IgD-negative memory B cell (primary cell): ENCODE measurements at regions not wholly inside any gene's neighbourhood (a gene's known extent, or its start where the extent isn't known, plus 50 kb on each side); places are given as distances from the start of the nearest gene placed in this dataset.

Source experiments
- H3K27ac Mint-ChIP-seq, 3 donors: one replicate each; pipeline ENCODE4 v1.8.0; 2020 to 2022; ENCODE audit warnings: mild to moderate bottlenecking in 3 of 3, mixed read lengths in 3 of 3, moderate library complexity in 1 of 3
- H3K27me3 Mint-ChIP-seq: one replicate; pipeline ENCODE4 v1.8.0; 2021; ENCODE audit warnings: mixed read lengths
- H3K36me3 Mint-ChIP-seq: one replicate; pipeline ENCODE4 v1.8.0; 2020; ENCODE audit warnings: mild to moderate bottlenecking, mixed read lengths
- H3K4me1 Mint-ChIP-seq, 3 donors: one replicate each; pipeline ENCODE4 v1.8.0; 2020 to 2022; ENCODE audit warnings: mixed read lengths in 3 of 3, mild to moderate bottlenecking in 1 of 3
- H3K4me3 Mint-ChIP-seq, 4 donors: one replicate each; pipeline ENCODE4 v1.8.0; 2020 to 2022; ENCODE audit warnings: mild to moderate bottlenecking in 4 of 4, mixed read lengths in 4 of 4, moderate library complexity in 3 of 4
- H3K9me3 Mint-ChIP-seq, 3 donors: one replicate each; pipeline ENCODE4 v1.8.0; 2020 to 2021; ENCODE audit warnings: mixed read lengths in 3 of 3, mild to moderate bottlenecking in 1 of 3

DNA sequence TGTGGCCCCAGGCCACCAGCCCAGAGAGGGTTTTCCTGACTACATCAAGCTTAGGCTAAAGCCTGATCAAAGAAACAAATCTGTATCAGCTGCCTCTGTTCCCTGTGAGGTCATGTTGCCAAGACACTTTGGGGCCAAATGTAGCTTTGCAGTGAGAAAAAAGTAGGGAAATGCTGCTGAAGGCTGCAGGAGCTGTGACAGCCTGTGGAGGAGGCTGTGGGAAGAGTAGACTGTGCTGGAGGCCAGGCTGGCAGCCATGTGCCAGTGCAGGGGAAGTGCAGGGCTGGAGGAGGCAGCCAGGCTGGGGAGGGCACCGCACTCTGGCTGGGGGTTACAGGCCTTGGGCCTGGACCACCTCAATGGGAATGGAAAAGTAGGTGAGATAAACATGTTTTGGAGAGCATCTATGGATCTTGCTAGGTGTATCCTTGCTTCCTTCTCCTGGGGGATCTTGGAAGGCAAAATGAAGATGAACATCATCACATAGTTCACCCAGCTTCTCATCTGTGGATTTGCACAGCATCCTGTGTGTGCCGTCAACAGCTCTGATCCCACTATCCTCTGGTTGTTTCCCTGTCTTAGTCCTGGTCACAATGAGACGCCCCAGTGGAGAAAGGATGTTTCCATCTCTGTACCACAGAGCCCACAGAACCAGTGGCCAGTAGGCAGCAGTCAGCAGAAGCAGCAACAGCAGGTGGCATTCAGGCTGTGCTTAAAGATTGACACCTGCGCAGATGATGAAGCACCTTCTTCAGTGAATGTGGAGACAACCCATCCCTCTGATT, 103.8 kb upstream of the COPS8 start:
- Mint-ChIP-seq H3K4me1 (peaks cover 0 to 2% (median 0%) of the 10 kb centered on the region in 3 donors), H3K9me3 (peaks cover 0 to 14% (median 5%) of the 10 kb centered on the region in 3 donors), H3K36me3 (no peaks in the 10 kb centered on the region), H3K4me3 (no peak overlapping the region), H3K27me3 (peaks cover 3% of the 10 kb centered on the region), H3K27ac (no peak overlapping the region)

- Mint-ChIP-seq H3K36me3 (no peaks in the 10 kb centered on the region), H3K27ac (no peak overlapping the region), H3K4me1 (peaks cover 0 to 2% (median 0%) of the 10 kb centered on the region in 3 donors), H3K27me3 (peaks cover 3% of the 10 kb centered on the region), H3K4me3 (no peak overlapping the region), H3K9me3 (peaks cover 0 to 14% (median 5%) of the 10 kb centered on the region in 3 donors)
These were observed 102.8 kb upstream of the COPS8 start for GRCh38 chr2:236982693-236983455.

DNA sequence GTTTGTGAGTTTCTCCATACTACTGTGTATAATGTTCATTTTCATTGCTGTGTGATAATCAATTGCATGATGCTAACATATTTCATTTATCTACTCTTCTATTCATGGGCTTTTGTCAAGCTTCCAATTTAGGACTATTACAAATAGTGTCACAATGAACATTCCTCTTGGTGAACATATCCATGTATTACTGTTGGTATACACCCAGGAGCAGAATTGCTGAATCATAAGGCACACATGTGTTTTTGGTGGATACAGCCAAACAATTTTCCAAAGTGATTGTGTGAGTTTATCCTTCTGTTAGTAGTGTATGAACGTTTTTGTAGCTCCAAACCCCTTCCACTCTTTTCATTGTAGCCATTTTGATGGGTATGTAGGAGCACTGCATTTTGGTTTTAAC, 101.6 kb upstream of the COPS8 start:
- no peak overlapping the region for H3K4me3 Mint-ChIP-seq
- H3K9me3 Mint-ChIP-seq, result peaks cover 0 to 14% (median 5%) of the 10 kb centered on the region in 3 donors
- peaks cover 3% of the 10 kb centered on the region for H3K27me3 Mint-ChIP-seq
- no peak overlapping the region for H3K27ac Mint-ChIP-seq
- H3K36me3 Mint-ChIP-seq, result no peaks in the 10 kb centered on the region
- H3K4me1 Mint-ChIP-seq, result peaks cover 0 to 2% (median 0%) of the 10 kb centered on the region in 3 donors

DNA sequence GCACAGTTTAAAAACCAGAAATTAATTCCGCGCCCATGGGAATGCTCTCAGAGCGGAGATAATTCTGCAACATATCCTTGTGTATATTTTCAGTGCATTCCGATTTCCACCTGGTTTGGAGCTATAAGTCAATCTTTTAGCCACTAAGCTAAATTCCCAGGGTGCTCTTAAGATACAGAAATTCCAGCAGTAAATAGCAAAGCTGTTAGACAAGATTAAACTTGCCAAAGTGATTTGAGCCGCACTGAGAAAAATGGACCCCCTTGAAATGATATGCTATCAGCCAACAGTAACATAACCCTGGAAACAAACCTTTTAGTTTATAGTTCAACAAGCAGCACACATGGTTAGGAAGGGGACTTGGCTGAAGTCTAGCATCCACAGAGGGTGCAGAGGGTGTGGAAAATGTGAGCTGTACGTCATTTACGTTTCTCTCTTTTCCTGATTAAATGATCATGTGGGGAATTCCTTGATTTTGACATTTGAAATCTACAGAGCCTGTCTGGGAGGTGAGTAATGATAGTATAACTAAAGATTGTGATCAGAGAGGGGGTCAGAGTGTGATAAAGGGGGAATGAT, 99.8 kb upstream of the COPS8 start:
- H3K27ac Mint-ChIP-seq, result no peak overlapping the region
- peaks cover 0 to 14% (median 5%) of the 10 kb centered on the region in 3 donors for H3K9me3 Mint-ChIP-seq
- peaks cover 3% of the 10 kb centered on the region for H3K27me3 Mint-ChIP-seq
- peaks cover 0 to 2% (median 0%) of the 10 kb centered on the region in 3 donors for H3K4me1 Mint-ChIP-seq
- no peaks in the 10 kb centered on the region for H3K36me3 Mint-ChIP-seq
- no peak overlapping the region for H3K4me3 Mint-ChIP-seq

DNA sequence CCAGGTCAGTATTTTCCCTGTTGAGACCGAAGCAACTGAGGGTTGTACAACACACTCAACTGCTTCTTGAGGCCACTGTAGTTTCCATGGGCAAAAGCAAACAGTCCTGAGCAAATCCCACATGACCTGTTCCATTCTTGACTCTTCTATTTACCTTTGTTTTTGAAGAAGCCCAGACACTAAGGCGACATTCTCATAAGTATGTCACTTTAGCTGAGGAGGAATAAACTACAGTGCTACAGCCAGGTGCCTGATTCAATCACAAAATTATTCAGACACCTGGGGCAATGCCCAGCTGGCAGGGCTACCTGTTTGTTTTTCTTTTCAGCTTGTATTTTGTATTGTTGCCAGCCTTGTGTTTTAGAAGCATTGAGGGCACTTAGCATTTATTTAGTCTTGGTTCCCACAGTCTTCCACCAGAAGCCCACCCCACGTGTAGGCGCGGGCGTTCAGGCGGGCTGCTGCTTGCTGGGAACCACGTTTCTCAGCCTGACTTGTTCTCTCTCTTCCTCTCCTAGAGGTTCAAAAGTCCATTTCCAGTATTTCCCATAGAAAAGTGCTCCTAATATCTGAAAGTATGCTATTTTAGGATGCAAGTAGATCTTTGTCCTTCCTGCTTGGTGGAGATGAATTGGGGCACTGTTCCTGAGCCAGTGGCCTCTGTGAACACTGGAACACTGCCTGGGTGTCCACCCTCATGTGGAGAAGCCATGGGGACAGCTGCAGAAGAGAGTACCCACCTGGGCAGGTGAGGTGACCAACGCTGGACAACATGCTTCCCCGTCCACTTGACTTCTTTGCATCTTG, 99.0 kb upstream of the COPS8 start:
- Mint-ChIP-seq H3K4me1 (no peaks in the 10 kb centered on the region), H3K36me3 (no peaks in the 10 kb centered on the region), H3K9me3 (peaks cover 0 to 14% (median 5%) of the 10 kb centered on the region in 3 donors), H3K27me3 (peaks cover 3% of the 10 kb centered on the region), H3K27ac (no peak overlapping the region), H3K4me3 (peak overlapping the region in 1 of 4 donors; percentile 52)

DNA sequence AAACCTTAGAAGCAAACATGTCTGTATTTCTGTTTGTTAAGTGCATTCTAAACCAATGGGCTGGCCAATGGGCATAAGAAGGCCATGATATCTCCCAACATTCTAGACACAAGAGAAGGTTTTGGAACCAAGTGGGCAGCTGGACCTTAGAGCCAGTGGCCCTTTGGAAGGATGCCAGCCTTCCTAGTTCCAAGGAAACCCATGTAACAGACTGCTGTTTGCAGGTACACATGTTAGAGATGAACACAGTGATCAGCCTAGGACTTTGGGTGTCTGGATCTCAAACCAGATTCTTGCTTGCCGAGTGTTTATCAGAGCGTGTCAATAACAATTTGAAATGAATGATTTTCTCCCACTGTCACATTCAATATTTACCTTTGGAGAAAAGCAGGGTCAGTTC, 97.5 kb upstream of the COPS8 start:
- Mint-ChIP-seq H3K36me3 (no peaks in the 10 kb centered on the region), H3K4me1 (no peaks in the 10 kb centered on the region), H3K4me3 (no peak overlapping the region), H3K27ac (no peak overlapping the region), H3K9me3 (peaks cover 0 to 5% (median 5%) of the 10 kb centered on the region in 3 donors), H3K27me3 (peaks cover 11% of the 10 kb centered on the region)

GRCh38 chr2:236988690-236989624, 96.7 kb upstream of the COPS8 start:
- Mint-ChIP-seq H3K27ac (no peak overlapping the region), H3K4me1 (no peaks in the 10 kb centered on the region), H3K9me3 (peaks cover 0 to 2% (median 0%) of the 10 kb centered on the region in 3 donors), H3K36me3 (no peaks in the 10 kb centered on the region), H3K4me3 (no peak overlapping the region), H3K27me3 (peaks cover 13% of the 10 kb centered on the region)

DNA sequence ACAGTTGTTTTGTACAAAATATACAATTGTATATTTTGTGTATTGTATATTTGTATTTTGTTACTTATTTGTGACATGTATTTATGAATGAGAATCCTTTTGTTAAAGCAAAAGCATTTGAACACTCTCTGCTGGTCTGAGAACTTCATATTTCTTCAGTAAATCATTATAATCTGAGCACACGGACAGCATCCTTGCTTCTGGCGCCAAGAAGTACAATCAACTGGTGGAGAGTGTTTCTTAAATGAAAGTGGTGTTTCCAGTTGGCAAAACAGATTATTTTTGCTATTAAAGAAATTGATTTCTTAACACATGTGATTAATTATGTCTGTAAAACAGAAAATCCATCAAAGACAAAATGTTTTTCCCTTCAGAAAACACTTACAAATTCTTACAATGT, 95.1 kb upstream of the COPS8 start:
- no peaks in the 10 kb centered on the region for H3K36me3 Mint-ChIP-seq
- no peak overlapping the region for H3K4me3 Mint-ChIP-seq
- peaks cover 13% of the 10 kb centered on the region for H3K27me3 Mint-ChIP-seq
- no peaks in the 10 kb centered on the region for H3K4me1 Mint-ChIP-seq
- no peak overlapping the region for H3K27ac Mint-ChIP-seq
- H3K9me3 Mint-ChIP-seq, result peaks cover 0 to 2% (median 0%) of the 10 kb centered on the region in 3 donors

DNA sequence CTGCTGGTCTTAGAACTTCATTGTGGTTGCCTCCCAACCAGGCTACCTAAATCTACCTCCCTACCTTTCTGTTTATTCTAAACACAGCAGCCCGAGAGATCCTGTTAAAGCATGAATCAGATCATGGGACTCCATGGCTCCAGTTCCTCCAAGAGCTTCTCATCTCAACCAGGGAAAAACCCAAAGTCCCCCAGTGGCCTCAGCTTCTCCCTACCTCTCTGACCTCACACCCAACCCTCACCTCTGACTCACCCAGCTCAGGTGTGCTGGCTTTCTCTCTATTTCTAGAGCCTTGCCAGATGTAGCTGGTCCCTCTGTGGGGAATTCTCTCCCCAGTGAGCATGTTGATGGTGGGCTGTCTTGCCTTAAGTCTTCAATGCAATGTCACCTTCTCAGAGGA, 93.8 kb upstream of the COPS8 start:
- Mint-ChIP-seq H3K4me3 (no peak overlapping the region), H3K9me3 (no peaks in the 10 kb centered on the region), H3K27ac (no peak overlapping the region), H3K4me1 (no peaks in the 10 kb centered on the region), H3K27me3 (peaks cover 13% of the 10 kb centered on the region), H3K36me3 (no peaks in the 10 kb centered on the region)

GRCh38 chr2:236993286-236993685, 92.4 kb upstream of the COPS8 start:
- Mint-ChIP-seq H3K4me1 (no peaks in the 10 kb centered on the region), H3K27ac (peak overlapping the region in 1 of 3 donors; percentile 20), H3K4me3 (no peak overlapping the region), H3K27me3 (peaks cover 15% of the 10 kb centered on the region), H3K36me3 (no peaks in the 10 kb centered on the region), H3K9me3 (no peaks in the 10 kb centered on the region)

DNA sequence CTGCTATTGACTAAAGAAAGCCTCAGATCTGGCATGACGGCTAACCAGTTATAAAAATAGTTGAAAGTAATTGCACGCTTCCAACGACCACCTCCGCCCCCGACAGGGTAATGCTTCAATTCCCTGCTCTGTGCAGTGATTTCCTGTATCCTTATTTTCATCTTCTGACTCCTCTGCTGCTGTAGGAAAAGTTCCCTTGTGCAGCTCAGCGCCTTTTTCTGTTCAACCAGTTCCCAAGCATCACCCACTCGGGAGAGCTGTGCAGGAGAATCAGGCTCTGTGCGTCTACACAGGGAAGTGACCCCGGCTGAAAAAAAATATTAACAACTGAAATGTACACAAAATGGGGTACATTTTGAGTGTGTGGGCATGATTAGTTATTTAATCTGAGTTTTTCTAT, 91.3 kb upstream of the COPS8 start:
- no peak overlapping the region for H3K27ac Mint-ChIP-seq
- H3K36me3 Mint-ChIP-seq, result no peaks in the 10 kb centered on the region
- no peaks in the 10 kb centered on the region for H3K9me3 Mint-ChIP-seq
- H3K27me3 Mint-ChIP-seq, result peaks cover 17% of the 10 kb centered on the region
- no peaks in the 10 kb centered on the region for H3K4me1 Mint-ChIP-seq
- H3K4me3 Mint-ChIP-seq, result no peak overlapping the region

DNA sequence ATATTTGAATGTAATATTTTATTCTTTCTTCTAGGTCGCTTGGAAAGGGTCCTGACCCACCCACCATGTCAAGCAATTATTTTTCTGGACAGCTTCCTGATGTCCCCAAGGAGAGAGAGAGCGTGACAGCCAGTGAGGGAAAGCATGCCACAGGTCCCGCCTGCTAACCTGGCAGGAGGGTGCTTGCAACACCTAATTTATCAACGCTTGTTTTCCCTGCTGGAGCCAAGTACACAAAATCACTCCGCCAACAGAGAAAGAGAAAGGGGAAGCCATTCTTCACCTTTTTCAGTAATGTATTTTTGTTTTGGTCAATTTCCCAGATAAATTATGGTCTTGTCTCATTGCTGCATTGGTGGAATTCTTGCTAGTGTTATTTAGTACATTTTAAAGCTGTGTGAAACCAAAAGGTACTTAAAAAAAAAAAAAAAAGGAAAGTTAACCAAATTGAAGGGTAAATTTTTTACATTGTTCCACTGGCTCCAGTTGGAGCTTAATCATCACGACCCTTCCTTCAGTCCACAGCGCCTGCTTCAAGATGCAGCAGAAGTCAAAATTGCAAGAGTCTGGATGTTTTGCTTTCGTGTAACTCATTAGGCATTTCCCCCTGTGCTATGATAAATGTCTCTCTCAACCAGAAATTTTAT, 88.5 kb upstream of the COPS8 start:
- no peak overlapping the region for H3K27ac Mint-ChIP-seq
- H3K27me3 Mint-ChIP-seq, result peaks cover 14% of the 10 kb centered on the region
- no peak overlapping the region for H3K4me3 Mint-ChIP-seq
- H3K4me1 Mint-ChIP-seq, result no peaks in the 10 kb centered on the region
- H3K9me3 Mint-ChIP-seq, result no peaks in the 10 kb centered on the region
- peaks cover 1% of the 10 kb centered on the region for H3K36me3 Mint-ChIP-seq

DNA sequence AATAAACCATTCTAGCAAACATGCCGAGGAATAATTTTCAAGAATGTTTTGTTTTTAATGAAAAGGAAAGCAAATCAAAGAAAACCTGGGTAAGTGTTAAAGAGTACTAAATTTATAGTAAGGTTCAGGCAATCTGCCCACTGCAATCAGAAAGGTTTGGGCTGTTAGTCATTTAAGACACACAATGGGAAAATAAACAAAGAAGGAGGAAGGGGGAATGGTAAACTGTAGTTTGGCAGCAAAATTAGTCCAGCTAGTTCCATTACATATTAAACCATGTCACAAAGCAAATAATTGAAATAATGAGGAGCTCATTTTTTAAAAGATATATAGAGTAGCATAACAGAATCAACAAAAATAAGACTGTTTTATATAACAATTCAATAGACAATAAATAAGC, 87.5 kb upstream of the COPS8 start:
- peaks cover 10% of the 10 kb centered on the region for H3K27me3 Mint-ChIP-seq
- no peak overlapping the region for H3K4me3 Mint-ChIP-seq
- H3K27ac Mint-ChIP-seq, result no peak overlapping the region
- H3K9me3 Mint-ChIP-seq, result no peaks in the 10 kb centered on the region
- H3K4me1 Mint-ChIP-seq, result no peaks in the 10 kb centered on the region
- H3K36me3 Mint-ChIP-seq, result peaks cover 3% of the 10 kb centered on the region
